Stimulated activated naive CD8-positive, alpha-beta T cell treated with anti-CD3 and anti-CD28 coated beads, Interleukin-15, Interleukin-2, amounts not matched to agents 100 ng/mL and 50 ng/mL, for 24 hours (primary cell): ENCODE measurements at regions not wholly inside any gene's neighbourhood (a gene's known extent, or its start where the extent isn't known, plus 50 kb on each side); places are given as distances from the start of the nearest gene placed in this dataset.

Experiments
- H3K27ac Mint-ChIP-seq: one replicate; pipeline ENCODE4 v1.8.0; 2021; ENCODE audit warnings: mild to moderate bottlenecking, mixed read lengths
- H3K27me3 Mint-ChIP-seq: one replicate; pipeline ENCODE4 v1.8.0; 2021; ENCODE audit warnings: mixed read lengths
- H3K36me3 Mint-ChIP-seq: one replicate; pipeline ENCODE4 v1.8.0; 2021; ENCODE audit warnings: low read depth, mixed read lengths
- H3K4me1 Mint-ChIP-seq: one replicate; pipeline ENCODE4 v1.8.0; 2021; ENCODE audit warnings: low read depth, mixed read lengths
- H3K4me3 Mint-ChIP-seq: one replicate; pipeline ENCODE4 v1.8.0; 2021; ENCODE audit warnings: mild to moderate bottlenecking, mixed read lengths
- H3K9me3 Mint-ChIP-seq: one replicate; pipeline ENCODE4 v1.8.0; 2021; ENCODE audit warnings: mixed read lengths

GRCh38 chr22:27585141-27585540 lies 216.4 kb downstream of the MN1 start:
- Mint-ChIP-seq H3K4me3 (no peak overlapping the region), H3K36me3 (no peaks in the 10 kb centered on the region), H3K27ac (no peak overlapping the region)

GRCh38 chr22:27588268-27588667 lies 213.3 kb downstream of the MN1 start:
- no peaks in the 10 kb centered on the region for H3K36me3 Mint-ChIP-seq
- no peaks in the 10 kb centered on the region for H3K4me1 Mint-ChIP-seq
- no peak overlapping the region for H3K4me3 Mint-ChIP-seq
- no peak overlapping the region for H3K27ac Mint-ChIP-seq
- H3K9me3 Mint-ChIP-seq, result no peaks in the 10 kb centered on the region
- no peaks in the 10 kb centered on the region for H3K27me3 Mint-ChIP-seq

More at GRCh38 chr22:27585141-27585540, 216.4 kb downstream of the MN1 start:
- Mint-ChIP-seq H3K4me1 (no peaks in the 10 kb centered on the region), H3K9me3 (no peaks in the 10 kb centered on the region), H3K27me3 (no peaks in the 10 kb centered on the region)

DNA sequence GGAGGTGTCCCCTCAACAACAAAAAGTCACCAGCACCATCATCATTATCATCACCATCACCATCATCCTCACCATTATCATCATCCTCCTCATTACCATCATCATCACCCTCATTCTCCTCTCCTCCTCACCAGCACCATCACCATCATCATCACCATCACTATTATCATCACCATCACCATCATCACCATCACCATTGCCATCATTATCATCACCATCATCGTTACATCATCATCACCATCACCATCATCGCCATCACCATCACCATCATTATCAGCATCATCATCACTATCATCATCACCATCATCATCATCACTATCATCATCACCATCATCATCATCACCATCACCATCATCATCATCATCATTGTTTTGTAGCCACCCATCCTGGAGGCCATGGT lies 212.6 kb downstream of the MN1 start:
- Mint-ChIP-seq H3K36me3 (no peaks in the 10 kb centered on the region), H3K27me3 (no peaks in the 10 kb centered on the region), H3K9me3 (no peaks in the 10 kb centered on the region), H3K4me1 (no peaks in the 10 kb centered on the region), H3K4me3 (no peak overlapping the region), H3K27ac (no peak overlapping the region)

GRCh38 chr22:27591060-27591459 lies 210.5 kb downstream of the MN1 start:
- no peaks in the 10 kb centered on the region for H3K9me3 Mint-ChIP-seq
- H3K4me1 Mint-ChIP-seq, result no peaks in the 10 kb centered on the region
- no peak overlapping the region for H3K4me3 Mint-ChIP-seq
- no peaks in the 10 kb centered on the region for H3K36me3 Mint-ChIP-seq
- H3K27ac Mint-ChIP-seq, result no peak overlapping the region
- no peaks in the 10 kb centered on the region for H3K27me3 Mint-ChIP-seq

DNA sequence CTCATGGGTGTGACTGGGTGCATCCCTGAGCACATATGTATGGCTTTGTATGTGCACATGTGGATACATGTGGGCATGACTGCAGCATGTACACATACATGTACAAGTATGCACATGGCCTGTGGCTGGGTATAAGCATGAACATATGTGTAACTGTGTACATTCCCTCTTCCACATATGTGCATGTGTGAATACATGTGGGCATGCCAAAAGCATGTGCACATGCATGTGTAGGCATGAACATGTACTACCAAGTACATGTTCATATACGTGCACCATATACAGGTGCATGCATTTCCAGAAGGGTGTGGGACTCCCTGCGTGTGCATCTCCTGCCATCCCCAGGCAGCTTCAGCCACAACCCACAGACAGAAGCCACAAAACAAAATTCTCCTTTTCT lies 208.2 kb downstream of the MN1 start:
- H3K27ac Mint-ChIP-seq, result no peak overlapping the region
- no peaks in the 10 kb centered on the region for H3K27me3 Mint-ChIP-seq
- H3K36me3 Mint-ChIP-seq, result no peaks in the 10 kb centered on the region
- H3K4me1 Mint-ChIP-seq, result no peaks in the 10 kb centered on the region
- no peaks in the 10 kb centered on the region for H3K9me3 Mint-ChIP-seq
- no peak overlapping the region for H3K4me3 Mint-ChIP-seq

DNA sequence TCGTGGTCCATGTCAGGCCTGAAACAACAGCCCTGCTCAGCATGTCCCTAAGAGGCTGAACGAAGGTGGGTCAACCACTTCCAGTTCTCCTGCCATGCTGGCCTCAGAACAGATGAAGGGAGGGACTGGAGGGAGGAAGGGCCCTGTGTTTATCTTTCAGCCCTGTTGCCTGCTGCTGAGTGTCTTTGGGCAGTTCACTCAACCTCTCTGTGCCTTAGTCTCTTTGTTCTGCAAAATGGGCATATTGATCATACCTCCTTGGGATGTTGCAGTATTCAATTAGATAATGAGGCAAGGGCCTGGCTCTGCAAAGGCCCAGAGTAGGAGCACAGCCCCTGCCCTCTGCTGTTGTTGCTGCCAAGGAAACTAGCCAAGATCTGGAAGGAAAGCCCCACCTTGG lies 207.5 kb downstream of the MN1 start:
- Mint-ChIP-seq H3K4me1 (no peaks in the 10 kb centered on the region), H3K27ac (no peak overlapping the region), H3K36me3 (no peaks in the 10 kb centered on the region), H3K9me3 (no peaks in the 10 kb centered on the region), H3K4me3 (no peak overlapping the region), H3K27me3 (no peaks in the 10 kb centered on the region)

DNA sequence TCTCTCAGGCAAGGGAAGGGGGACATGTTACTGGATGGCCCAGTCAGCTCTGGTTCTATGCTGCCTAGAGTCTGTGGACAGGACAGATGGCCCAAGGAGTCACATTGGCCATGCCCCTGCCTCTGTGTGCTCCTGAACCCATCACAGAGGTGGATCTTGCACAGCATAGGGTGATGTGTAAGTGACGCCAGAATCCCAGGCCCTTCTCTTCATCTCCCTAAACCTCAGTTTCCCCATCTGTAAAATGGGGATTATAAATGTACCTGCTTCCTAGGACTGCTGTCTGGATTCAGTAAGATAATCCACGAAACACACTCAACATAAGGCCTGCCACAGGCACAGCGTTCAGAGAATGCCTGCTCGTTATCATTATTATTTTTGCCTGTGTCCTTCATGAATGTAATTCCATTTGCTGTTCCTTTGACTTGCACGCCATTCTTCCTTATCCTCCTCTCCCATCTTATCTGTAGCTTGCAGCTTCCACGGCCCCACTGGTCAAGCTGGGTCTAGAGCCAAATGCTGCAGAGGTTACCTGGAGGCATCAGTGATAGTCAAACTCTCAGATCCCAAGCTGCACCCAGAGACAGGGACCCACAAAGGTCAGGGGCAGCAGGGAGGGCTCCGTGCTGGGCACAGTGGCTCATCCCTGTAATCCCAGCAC lies 207.0 kb downstream of the MN1 start:
- no peaks in the 10 kb centered on the region for H3K9me3 Mint-ChIP-seq
- no peaks in the 10 kb centered on the region for H3K4me1 Mint-ChIP-seq
- no peak overlapping the region for H3K27ac Mint-ChIP-seq
- no peaks in the 10 kb centered on the region for H3K27me3 Mint-ChIP-seq
- H3K36me3 Mint-ChIP-seq, result no peaks in the 10 kb centered on the region
- H3K4me3 Mint-ChIP-seq, result no peak overlapping the region

- no peaks in the 10 kb centered on the region for H3K9me3 Mint-ChIP-seq
- no peaks in the 10 kb centered on the region for H3K36me3 Mint-ChIP-seq
- H3K4me3 Mint-ChIP-seq, result no peak overlapping the region
Measured at GRCh38 chr22:27596133-27596870, 205.3 kb downstream of the MN1 start.

DNA sequence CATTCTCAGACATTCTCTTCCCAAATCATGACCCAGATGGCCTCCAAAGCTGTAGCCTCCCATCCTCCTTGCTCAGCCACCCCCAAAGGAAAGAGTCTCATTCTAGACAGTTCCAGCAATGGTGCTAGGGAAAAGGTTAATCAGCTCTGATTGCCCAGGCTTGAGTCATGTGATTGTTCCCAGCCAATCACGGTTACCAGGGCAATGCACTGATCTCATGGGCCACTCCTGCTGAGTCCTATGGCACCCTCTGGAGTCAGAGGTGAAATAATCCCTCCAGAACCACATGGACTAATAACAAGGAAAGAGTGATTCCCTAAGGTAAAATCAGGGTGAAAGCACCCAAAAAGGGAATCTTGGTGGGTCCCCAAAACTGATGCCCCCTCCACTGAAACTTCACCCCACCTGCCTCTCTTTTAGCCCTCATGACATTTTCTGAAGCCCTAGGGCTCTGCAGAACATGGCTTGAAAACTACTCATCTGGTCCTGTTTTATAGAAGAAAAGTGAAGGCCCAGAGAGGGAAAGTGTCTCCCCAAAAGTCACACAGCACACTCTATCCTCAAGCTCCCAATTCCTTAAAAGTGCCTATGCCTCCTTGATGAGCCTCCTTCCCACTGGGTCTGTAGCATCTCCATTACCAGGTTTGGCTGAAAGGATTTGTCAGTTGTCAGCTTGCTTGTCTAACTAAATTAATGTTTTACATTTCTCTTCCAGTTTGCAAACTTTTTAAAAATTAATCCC lies 203.7 kb downstream of the MN1 start:
- Mint-ChIP-seq H3K9me3 (no peaks in the 10 kb centered on the region), H3K27ac (no peak overlapping the region), H3K36me3 (no peaks in the 10 kb centered on the region), H3K4me3 (no peak overlapping the region), H3K4me1 (no peaks in the 10 kb centered on the region), H3K27me3 (no peaks in the 10 kb centered on the region)

More at GRCh38 chr22:27596133-27596870, 205.3 kb downstream of the MN1 start:
- Mint-ChIP-seq H3K27me3 (no peaks in the 10 kb centered on the region), H3K27ac (no peak overlapping the region), H3K4me1 (no peaks in the 10 kb centered on the region)

DNA sequence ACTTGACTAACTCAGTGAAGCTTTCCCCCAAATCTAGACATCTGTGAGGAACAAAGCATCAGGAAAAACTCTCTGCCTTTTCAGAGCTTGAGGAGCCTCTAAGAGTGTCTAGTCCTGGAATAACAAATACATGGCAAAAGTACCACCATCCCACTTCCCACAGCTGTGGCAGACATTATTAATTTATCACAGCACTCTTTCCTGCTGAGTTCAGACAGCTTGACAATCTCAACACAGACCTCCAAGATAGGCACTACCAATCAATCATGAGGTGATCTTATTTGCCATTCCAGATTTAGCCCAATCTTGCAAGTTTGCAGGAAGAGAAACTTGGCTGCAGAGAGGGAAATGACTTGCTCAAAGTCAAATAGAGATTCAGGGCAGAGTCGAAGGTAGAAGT lies 202.8 kb downstream of the MN1 start:
- H3K9me3 Mint-ChIP-seq, result no peaks in the 10 kb centered on the region
- H3K27ac Mint-ChIP-seq, result no peak overlapping the region
- H3K27me3 Mint-ChIP-seq, result no peaks in the 10 kb centered on the region
- no peaks in the 10 kb centered on the region for H3K4me1 Mint-ChIP-seq
- H3K36me3 Mint-ChIP-seq, result no peaks in the 10 kb centered on the region
- no peak overlapping the region for H3K4me3 Mint-ChIP-seq

GRCh38 chr22:27601195-27601594 lies 200.4 kb downstream of the MN1 start:
- Mint-ChIP-seq H3K36me3 (no peaks in the 10 kb centered on the region), H3K27ac (no peak overlapping the region), H3K4me3 (no peak overlapping the region), H3K9me3 (no peaks in the 10 kb centered on the region), H3K27me3 (no peaks in the 10 kb centered on the region), H3K4me1 (no peaks in the 10 kb centered on the region)

- Mint-ChIP-seq H3K36me3 (no peaks in the 10 kb centered on the region), H3K4me3 (no peak overlapping the region), H3K27ac (no peak overlapping the region), H3K4me1 (no peaks in the 10 kb centered on the region), H3K9me3 (no peaks in the 10 kb centered on the region), H3K27me3 (no peaks in the 10 kb centered on the region)
Measured at GRCh38 chr22:27602390-27602789, 199.2 kb downstream of the MN1 start.

- H3K4me3 Mint-ChIP-seq, result no peak overlapping the region
- no peaks in the 10 kb centered on the region for H3K4me1 Mint-ChIP-seq
- H3K36me3 Mint-ChIP-seq, result no peaks in the 10 kb centered on the region
- no peaks in the 10 kb centered on the region for H3K27me3 Mint-ChIP-seq
- no peaks in the 10 kb centered on the region for H3K9me3 Mint-ChIP-seq
- no peak overlapping the region for H3K27ac Mint-ChIP-seq
Measured at GRCh38 chr22:27603111-27603799, 198.3 kb downstream of the MN1 start.

GRCh38 chr22:27603800-27604144 lies 197.8 kb downstream of the MN1 start:
- Mint-ChIP-seq H3K9me3 (no peaks in the 10 kb centered on the region), H3K27ac (no peak overlapping the region), H3K4me3 (no peak overlapping the region), H3K36me3 (no peaks in the 10 kb centered on the region), H3K4me1 (no peaks in the 10 kb centered on the region), H3K27me3 (no peaks in the 10 kb centered on the region)

DNA sequence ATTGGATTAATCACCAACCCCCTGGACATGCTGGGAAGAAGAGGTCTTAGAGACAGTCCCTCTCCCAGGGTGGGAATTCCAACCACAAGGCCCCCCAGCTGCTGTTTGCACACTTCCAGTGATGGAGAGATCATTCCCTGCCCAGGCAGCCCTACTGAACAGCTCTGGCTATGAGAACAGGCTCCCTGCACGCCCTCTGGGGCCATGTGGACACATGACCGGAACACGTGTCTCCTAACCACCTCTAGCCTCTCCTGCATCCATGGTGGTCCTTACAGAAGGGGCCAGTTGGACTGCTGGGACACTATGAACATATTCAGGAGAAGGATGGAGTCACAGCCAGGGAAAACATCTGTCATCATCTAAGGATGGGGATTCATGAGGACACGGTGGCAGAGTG lies 196.2 kb downstream of the MN1 start:
- no peaks in the 10 kb centered on the region for H3K9me3 Mint-ChIP-seq

More for the DNA sequence above, 196.2 kb downstream of the MN1 start:
- no peak overlapping the region for H3K4me3 Mint-ChIP-seq
- no peak overlapping the region for H3K27ac Mint-ChIP-seq
- H3K4me1 Mint-ChIP-seq, result no peaks in the 10 kb centered on the region
- H3K36me3 Mint-ChIP-seq, result no peaks in the 10 kb centered on the region
- no peaks in the 10 kb centered on the region for H3K27me3 Mint-ChIP-seq
